Parathyroid adenoma (tissue), 2 donors: ENCODE measurements at regions not wholly inside any gene's neighbourhood (a gene's known extent, or its start where the extent isn't known, plus 50 kb on each side); places are given as distances from the start of the nearest gene placed in this dataset.

ENCODE experiments used
- H2AFZ ChIP-seq: fragments of 300-600 bp; sonication (generic); one replicate; pipeline ENCODE4 v1.7.0; 2017; ENCODE audit warnings: antibody characterized with exemption, mild to moderate bottlenecking
- H3K27ac ChIP-seq: fragments of 300-600 bp; sonication (generic); one replicate; pipeline ENCODE4 v1.7.0; 2017
- H3K27me3 ChIP-seq: fragments of 300-600 bp; sonication (generic); one replicate; pipeline ENCODE4 v1.7.0; 2017; ENCODE audit warnings: low read length; ENCODE audit not compliant: control insufficient read depth, insufficient read depth
- H3K36me3 ChIP-seq: fragments of 300-600 bp; sonication (generic); one replicate; pipeline ENCODE4 v1.7.0; 2017; ENCODE audit warnings: low read length; ENCODE audit not compliant: control insufficient read depth, insufficient read depth
- H3K4me1 ChIP-seq: fragments of 300-600 bp; sonication (generic); one replicate; pipeline ENCODE4 v1.7.0; 2017; ENCODE audit warnings: control low read depth
- H3K4me2 ChIP-seq: fragments of 300-600 bp; sonication (generic); one replicate; pipeline ENCODE4 v1.7.0; 2017; ENCODE audit warnings: low read length
- H3K4me3 ChIP-seq: fragments of 300-600 bp; sonication (generic); one replicate; pipeline ENCODE4 v1.7.0; 2017; ENCODE audit warnings: low read depth, low read length
- H3K79me2 ChIP-seq: fragments of 300-600 bp; sonication (generic); one replicate; pipeline ENCODE4 v1.7.0; 2017; ENCODE audit warnings: control low read depth
- H3K9ac ChIP-seq: fragments of 300-600 bp; sonication (generic); one replicate; pipeline ENCODE4 v1.7.0; 2017; ENCODE audit warnings: mild to moderate bottlenecking
- H3K9me3 ChIP-seq: fragments of 300-600 bp; sonication (generic); one replicate; pipeline ENCODE4 v1.7.0; 2017; ENCODE audit warnings: low read length; ENCODE audit not compliant: control insufficient read depth
- CTCF ChIP-seq: fragments of 300-600 bp; sonication (generic); IDR thresholded peaks from one replicate; pipeline ENCODE4 v1.7.0; 2017; ENCODE audit warnings: antibody characterized with exemption, mild to moderate bottlenecking
- donor health status: primary hyperparathyroidism.

GRCh38 chr6:119799596-119800509, 450.3 kb upstream of the MAN1A1 start:
- Histone ChIP-seq H3K79me2 (no peaks in the 10 kb centered on the region), H3K27me3 (no peaks in the 10 kb centered on the region), H3K4me3 (no peak overlapping the region), H3K9me3 (no peaks in the 10 kb centered on the region), H3K36me3 (no peaks in the 10 kb centered on the region), H3K9ac (no peak overlapping the region), H3K27ac (no peak overlapping the region), H2AFZ (no peak overlapping the region), H3K4me2 (no peak overlapping the region), H3K4me1 (no peaks in the 10 kb centered on the region)
- no peak for TF ChIP-seq CTCF

GRCh38 chr6:119791736-119792135, 442.2 kb upstream of the MAN1A1 start:
- no peak overlapping the region for H3K4me2 ChIP-seq
- H3K36me3 ChIP-seq = no peaks in the 10 kb centered on the region
- H2AFZ ChIP-seq = no peak overlapping the region
- H3K79me2 ChIP-seq = no peaks in the 10 kb centered on the region
- no peaks in the 10 kb centered on the region for H3K27me3 ChIP-seq
- H3K4me1 ChIP-seq = no peaks in the 10 kb centered on the region
- no peak for TF ChIP-seq CTCF
- no peaks in the 10 kb centered on the region for H3K9me3 ChIP-seq
- no peak overlapping the region for H3K27ac ChIP-seq
- no peak overlapping the region for H3K4me3 ChIP-seq
- no peak overlapping the region for H3K9ac ChIP-seq

GRCh38 chr6:119781365-119781764, 431.8 kb upstream of the MAN1A1 start:
- Histone ChIP-seq H3K9ac (no peak overlapping the region), H3K27me3 (no peaks in the 10 kb centered on the region), H3K27ac (no peak overlapping the region), H3K4me3 (no peak overlapping the region), H3K4me1 (no peaks in the 10 kb centered on the region), H3K36me3 (no peaks in the 10 kb centered on the region), H3K4me2 (no peak overlapping the region), H2AFZ (no peak overlapping the region), H3K79me2 (no peaks in the 10 kb centered on the region), H3K9me3 (no peaks in the 10 kb centered on the region)
- TF ChIP-seq CTCF = no peak

- Histone ChIP-seq H3K9me3 (no peaks in the 10 kb centered on the region), H3K27ac (no peak overlapping the region), H3K4me2 (no peak overlapping the region), H3K36me3 (no peaks in the 10 kb centered on the region), H3K9ac (no peak overlapping the region), H3K4me3 (no peak overlapping the region), H3K79me2 (no peaks in the 10 kb centered on the region), H3K4me1 (no peaks in the 10 kb centered on the region), H2AFZ (no peak overlapping the region), H3K27me3 (no peaks in the 10 kb centered on the region)
- no peak for TF ChIP-seq CTCF
These were observed 418.6 kb upstream of the MAN1A1 start for GRCh38 chr6:119768201-119768600.
